ENCODE measurements at regions not wholly inside any gene's neighbourhood (a gene's known extent, or its start where the extent isn't known, plus 50 kb on each side); places are given as distances from the start of the nearest gene placed in this dataset.

GRCh38 chr9:108083796-108084352, 594.3 kb upstream of the KLF4 start:
- no peak for DNase-seq

GRCh38 chr9:108083160-108083750, 593.7 kb upstream of the KLF4 start:
- DNase-seq, result no peak

GRCh38 chr9:108081112-108081511, 591.5 kb upstream of the KLF4 start:
- DNase-seq, result no peak

GRCh38 chr9:108080285-108080684, 590.7 kb upstream of the KLF4 start:
- no peak for DNase-seq

- DNase-seq, result no peak
Observed at GRCh38 chr9:108078811-108079210, 589.2 kb upstream of the KLF4 start.

- no peak for DNase-seq
Observed at GRCh38 chr9:108078375-108078774, 588.8 kb upstream of the KLF4 start.

GRCh38 chr9:108077556-108077955, 588.0 kb upstream of the KLF4 start:
- no peak for DNase-seq

GRCh38 chr9:108074900-108075299, 585.3 kb upstream of the KLF4 start:
- DNase-seq, result no peak

GRCh38 chr9:108073823-108074222, 584.3 kb upstream of the KLF4 start:
- DNase-seq, result no peak

GRCh38 chr9:108072740-108073139, 583.2 kb upstream of the KLF4 start:
- DNase-seq, result no peak

- no peak for DNase-seq
Observed at GRCh38 chr9:108070861-108071260, 581.3 kb upstream of the KLF4 start.

- no peak for DNase-seq
Observed at GRCh38 chr9:108069991-108070390, 580.4 kb upstream of the KLF4 start.

GRCh38 chr9:108062680-108063079, 573.1 kb upstream of the KLF4 start:
- DNase-seq, result no peak

- DNase-seq, result no peak
Observed at GRCh38 chr9:108060175-108060574, 570.6 kb upstream of the KLF4 start.

- DNase-seq, result no peak
Observed at GRCh38 chr9:108058135-108058814, 568.7 kb upstream of the KLF4 start.

- DNase-seq, result peak; percentile 47
Observed at GRCh38 chr9:108057421-108058134, 568.0 kb upstream of the KLF4 start.

GRCh38 chr9:108056805-108057386, 567.3 kb upstream of the KLF4 start:
- peak; percentile 57 for DNase-seq

GRCh38 chr9:108056084-108056804, 566.7 kb upstream of the KLF4 start:
- DNase-seq, result peak; percentile 74

GRCh38 chr9:108054131-108054630, 564.6 kb upstream of the KLF4 start:
- DNase-seq, result no peak

- peak; percentile 71 for DNase-seq
Observed at GRCh38 chr9:108053555-108054061, 564.0 kb upstream of the KLF4 start.

GRCh38 chr9:108052431-108053080, 563.0 kb upstream of the KLF4 start:
- DNase-seq, result no peak

GRCh38 chr9:108050894-108051293, 561.3 kb upstream of the KLF4 start:
- no peak for DNase-seq

Data from dermis blood vessel endothelial cell (primary cell).